Smooth muscle cell (in vitro differentiated cells): ENCODE measurements at regions not wholly inside any gene's neighbourhood (a gene's known extent, or its start where the extent isn't known, plus 50 kb on each side); places are given as distances from the start of the nearest gene placed in this dataset.

Experiments
- DNase-seq: peaks from one replicate; lab custom pipeline; 2025; ENCODE audit not compliant: unreplicated experiment; lab: John Stamatoyannopoulos, UW
- H2AFZ ChIP-seq: fragments of 200-600 bp; sonication (generic); 2 replicates; pipeline ENCODE4 v1.6.0; 2016; ENCODE audit warnings: antibody characterized with exemption, low read depth, mild to moderate bottlenecking
- H3F3A ChIP-seq: fragments of 200-600 bp; sonication (generic); 2 replicates; pipeline ENCODE4 v1.6.0; 2017; ENCODE audit warnings: antibody characterized with exemption, low read depth
- H3K27ac ChIP-seq: fragments of 200-600 bp; sonication (generic); 2 replicates; pipeline ENCODE4 v1.5.1; 2016; ENCODE audit warnings: low read depth, mild to moderate bottlenecking
- H3K27me3 ChIP-seq: fragments of 200-600 bp; sonication (generic); 2 replicates; pipeline ENCODE4 v1.6.1; 2016; ENCODE audit warnings: low read depth, mild to moderate bottlenecking
- H3K36me3 ChIP-seq: fragments of 200-600 bp; sonication (generic); 2 replicates; pipeline ENCODE4 v1.5.1; 2016; ENCODE audit warnings: low read depth
- H3K4me1 ChIP-seq: fragments of 200-600 bp; sonication (generic); 2 replicates; pipeline ENCODE4 v1.5.1; 2016; ENCODE audit warnings: low read depth
- H3K4me2 ChIP-seq: fragments of 200-600 bp; sonication (generic); 2 replicates; pipeline ENCODE4 v1.6.0; 2016; ENCODE audit warnings: mild to moderate bottlenecking
- H3K4me3 ChIP-seq: fragments of 200-600 bp; sonication (generic); 2 replicates; pipeline ENCODE4 v1.5.1; 2016; ENCODE audit warnings: mild to moderate bottlenecking
- H3K79me2 ChIP-seq: fragments of 200-600 bp; sonication (generic); 2 replicates; pipeline ENCODE4 v1.6.0; 2016; ENCODE audit warnings: low read depth, mild to moderate bottlenecking
- H3K9ac ChIP-seq: fragments of 200-600 bp; sonication (generic); 2 replicates; pipeline ENCODE4 v1.6.0; 2016; ENCODE audit warnings: low read depth
- H3K9me3 ChIP-seq: fragments of 200-600 bp; sonication (generic); replicated peaks from 2 replicates; pipeline ENCODE4 v1.5.1; 2016; ENCODE audit warnings: low read depth
- H4K20me1 ChIP-seq: fragments of 200-600 bp; sonication (generic); 2 replicates; pipeline ENCODE4 v1.6.0; 2016; ENCODE audit warnings: low read depth
- CTCF ChIP-seq: fragments of 200-600 bp; sonication (generic); IDR thresholded peaks from 2 replicates; pipeline ENCODE4 v1.5.1; 2017; ENCODE audit warnings: borderline replicate concordance, mild to moderate bottlenecking, antibody characterized with exemption; ENCODE audit not compliant: insufficient read depth, poor library complexity, severe bottlenecking
- WGBS: methylation state at CpG from one replicate; pipeline ENCODE4 v1.1.7; 2016; ENCODE audit warnings: low lambda C conversion rate; 5-methylcytosine and 5-hydroxymethylcytosine counted together

DNA sequence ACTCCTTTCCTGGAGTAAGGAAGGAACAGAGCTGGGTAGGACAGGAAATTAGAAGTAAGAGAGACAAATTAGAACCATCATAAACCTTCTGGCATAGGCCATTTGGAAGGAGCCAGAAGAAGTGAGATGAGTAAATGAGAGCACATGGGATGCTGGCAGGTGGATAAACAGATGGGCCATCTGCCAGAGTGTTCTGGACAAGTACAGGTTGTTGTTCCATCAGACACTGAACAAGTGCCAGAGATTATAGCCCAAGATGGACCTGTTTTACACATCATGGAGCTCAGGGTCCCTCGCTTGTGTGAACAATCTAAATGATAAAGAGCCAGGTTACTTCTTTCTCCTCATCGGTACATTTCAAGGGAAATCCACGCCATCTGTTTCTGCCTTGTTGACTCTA lies 200.3 kb downstream of the HHIPL2 start:
- Histone ChIP-seq H3K4me1 (no peaks in the 10 kb centered on the region), H3F3A (no peaks in the 10 kb centered on the region), H3K27ac (no peak overlapping the region), H4K20me1 (no peaks in the 10 kb centered on the region), H2AFZ (no peak overlapping the region), H3K79me2 (no peaks in the 10 kb centered on the region), H3K9me3 (no peaks in the 10 kb centered on the region), H3K4me3 (no peak overlapping the region), H3K4me2 (no peak overlapping the region), H3K27me3 (no peaks in the 10 kb centered on the region), H3K36me3 (no peaks in the 10 kb centered on the region), H3K9ac (no peak overlapping the region)
- no peak for TF ChIP-seq CTCF
- 94% methylated on average over 3 of the region's 3 CpGs for WGBS
- DNase-seq, result no peak

DNA sequence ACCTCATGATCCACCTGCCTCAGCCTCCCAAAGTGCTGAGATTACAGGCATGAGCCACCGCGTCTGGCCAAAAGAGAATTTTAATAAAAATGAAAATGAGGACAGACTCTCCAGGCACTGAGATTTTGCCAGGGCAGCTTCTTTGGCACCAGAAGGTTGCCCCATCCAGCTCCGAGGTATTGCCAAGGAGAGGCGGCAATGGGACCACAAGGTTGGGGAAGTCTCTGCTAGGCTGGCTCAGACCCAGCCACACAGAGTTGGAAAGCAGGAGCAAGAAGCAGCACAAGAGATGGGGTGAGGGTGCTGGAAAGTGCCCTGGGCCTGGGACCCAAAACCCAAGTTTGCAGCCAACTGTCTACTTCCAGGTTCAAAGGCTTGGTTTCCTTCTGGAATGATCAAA lies 200.9 kb downstream of the HHIPL2 start:
- Histone ChIP-seq H3K4me3 (no peak overlapping the region), H3K4me2 (no peak overlapping the region), H3K36me3 (no peaks in the 10 kb centered on the region), H3K27ac (no peak overlapping the region), H4K20me1 (no peaks in the 10 kb centered on the region), H3K4me1 (no peaks in the 10 kb centered on the region), H3F3A (no peaks in the 10 kb centered on the region), H3K9ac (no peak overlapping the region), H3K79me2 (no peaks in the 10 kb centered on the region), H3K9me3 (no peaks in the 10 kb centered on the region), H2AFZ (no peak overlapping the region), H3K27me3 (no peaks in the 10 kb centered on the region)
- no peak for DNase-seq
- WGBS, result 98% methylated on average over 4 of the region's 4 CpGs
- TF ChIP-seq CTCF, result no peak

- no peaks in the 10 kb centered on the region for H3F3A ChIP-seq
These were observed 208.4 kb downstream of the HHIPL2 start for GRCh38 chr1:222339376-222339947.

More at GRCh38 chr1:222339376-222339947, 208.4 kb downstream of the HHIPL2 start:
- DNase-seq, result no peak
- Histone ChIP-seq H3K4me3 (no peak overlapping the region), H3K9ac (no peak overlapping the region), H3K9me3 (no peaks in the 10 kb centered on the region), H3K79me2 (no peaks in the 10 kb centered on the region), H3K4me2 (no peak overlapping the region), H3K36me3 (no peaks in the 10 kb centered on the region), H3K4me1 (no peaks in the 10 kb centered on the region), H2AFZ (no peak overlapping the region), H3K27ac (no peak overlapping the region), H4K20me1 (no peaks in the 10 kb centered on the region), H3K27me3 (no peaks in the 10 kb centered on the region)
- 83% methylated on average over 7 of the region's 7 CpGs for WGBS
- no peak for TF ChIP-seq CTCF
